ENCODE measurements at regions not wholly inside any gene's neighbourhood (a gene's known extent, or its start where the extent isn't known, plus 50 kb on each side); places are given as distances from the start of the nearest gene placed in this dataset.

- TF ChIP-seq EZH2 (IDR thresholded peaks at IDR 0.05; ENCODE audit: borderline replicate concordance, low read depth, low read length, poor library complexity, severe bottlenecking) = no peak
- TF ChIP-seq, protein P1, sequence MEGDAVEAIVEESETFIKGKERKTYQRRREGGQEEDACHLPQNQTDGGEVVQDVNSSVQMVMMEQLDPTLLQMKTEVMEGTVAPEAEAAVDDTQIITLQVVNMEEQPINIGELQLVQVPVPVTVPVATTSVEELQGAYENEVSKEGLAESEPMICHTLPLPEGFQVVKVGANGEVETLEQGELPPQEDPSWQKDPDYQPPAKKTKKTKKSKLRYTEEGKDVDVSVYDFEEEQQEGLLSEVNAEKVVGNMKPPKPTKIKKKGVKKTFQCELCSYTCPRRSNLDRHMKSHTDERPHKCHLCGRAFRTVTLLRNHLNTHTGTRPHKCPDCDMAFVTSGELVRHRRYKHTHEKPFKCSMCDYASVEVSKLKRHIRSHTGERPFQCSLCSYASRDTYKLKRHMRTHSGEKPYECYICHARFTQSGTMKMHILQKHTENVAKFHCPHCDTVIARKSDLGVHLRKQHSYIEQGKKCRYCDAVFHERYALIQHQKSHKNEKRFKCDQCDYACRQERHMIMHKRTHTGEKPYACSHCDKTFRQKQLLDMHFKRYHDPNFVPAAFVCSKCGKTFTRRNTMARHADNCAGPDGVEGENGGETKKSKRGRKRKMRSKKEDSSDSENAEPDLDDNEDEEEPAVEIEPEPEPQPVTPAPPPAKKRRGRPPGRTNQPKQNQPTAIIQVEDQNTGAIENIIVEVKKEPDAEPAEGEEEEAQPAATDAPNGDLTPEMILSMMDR (conservative IDR thresholded peaks at IDR 0.05; ENCODE audit: low read depth, low read length) = no peak
Measured at GRCh38 chr2:33900610-33901009, 301.5 kb upstream of the FAM98A start.
